CD4-positive, alpha-beta T cell treated with Interferon gamma for 1 hour (primary cell): ENCODE measurements at regions not wholly inside any gene's neighbourhood (a gene's known extent, or its start where the extent isn't known, plus 50 kb on each side); places are given as distances from the start of the nearest gene placed in this dataset.

Experiments
- DNase-seq: peaks from one replicate; pipeline ENCODE4 v3.0.0-alpha.2; 2020

DNA sequence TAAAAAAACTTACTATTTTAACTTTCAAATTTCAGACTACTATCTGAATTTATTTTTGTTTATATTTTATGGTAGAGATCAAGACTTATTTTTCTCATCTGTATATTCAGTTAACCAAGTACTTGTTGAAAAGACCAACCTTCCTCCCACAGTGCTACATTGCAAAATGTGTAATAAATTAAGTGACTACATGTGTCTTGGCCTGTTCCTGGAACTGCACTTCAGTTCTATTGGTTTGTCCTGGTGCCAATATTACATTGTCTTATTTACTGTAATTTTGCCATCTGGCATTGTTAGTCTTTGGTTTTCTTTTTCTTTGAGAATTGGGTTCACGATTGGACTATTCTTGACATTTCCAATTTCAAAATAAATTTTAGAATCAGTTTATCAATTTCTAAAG lies 138.4 kb upstream of the KCNMB2 start:
- no peak for DNase-seq

DNA sequence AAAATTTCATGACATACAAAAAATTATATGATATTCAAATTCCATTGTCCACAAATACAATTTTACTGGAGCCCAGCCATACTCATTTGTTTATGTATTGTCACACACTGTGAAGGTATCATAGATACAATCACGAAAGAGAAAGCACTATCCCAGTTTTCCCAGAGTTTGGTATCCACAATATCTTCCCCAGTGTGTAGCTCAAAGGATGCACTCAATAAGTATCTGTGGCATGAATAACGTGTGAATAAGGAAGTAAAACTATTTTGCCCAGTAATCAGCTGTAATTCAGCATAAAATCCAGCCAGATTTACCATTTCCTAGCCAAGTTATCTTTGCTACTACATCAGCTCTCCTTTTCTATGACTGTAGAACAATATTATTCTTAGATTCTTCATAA lies 131.3 kb upstream of the KCNMB2 start:
- no peak for DNase-seq

DNA sequence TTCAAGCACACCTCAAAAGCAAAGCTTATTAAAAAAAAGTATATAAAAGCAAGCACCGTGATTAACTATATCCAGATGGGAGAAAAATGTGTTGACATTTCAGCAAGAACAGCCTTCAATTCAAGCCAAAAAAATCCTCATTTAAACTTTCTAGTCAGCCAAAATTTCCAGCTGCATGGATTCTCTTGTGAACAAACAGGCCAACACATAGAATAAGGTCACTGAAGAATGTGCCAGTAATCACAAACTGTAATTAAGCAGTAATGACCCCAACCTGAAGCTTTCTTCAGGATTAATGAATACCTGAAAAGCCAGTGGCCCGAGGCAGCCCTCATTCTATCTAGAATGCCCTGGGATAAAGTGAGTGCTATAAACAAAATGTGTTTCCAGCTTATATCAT lies 130.7 kb upstream of the KCNMB2 start:
- DNase-seq: no peak

DNA sequence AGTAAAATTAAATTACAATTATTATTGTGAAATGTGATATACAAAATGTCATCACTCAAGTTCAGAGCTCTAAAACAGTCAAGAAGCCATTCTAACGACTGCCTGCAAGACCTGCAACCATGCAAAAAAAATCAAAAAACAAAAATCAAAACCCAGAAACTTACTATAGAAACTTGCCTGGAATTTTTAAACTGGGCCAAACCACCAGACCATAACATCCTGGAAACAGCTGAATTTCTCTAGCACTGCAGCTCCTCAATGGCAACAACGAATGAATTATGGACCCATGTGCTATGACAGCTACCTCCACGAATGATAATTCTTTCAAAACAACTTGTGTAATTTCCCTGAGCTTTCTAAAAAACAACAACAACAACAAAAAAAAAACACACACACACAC lies 130.0 kb upstream of the KCNMB2 start:
- no peak for DNase-seq

DNA sequence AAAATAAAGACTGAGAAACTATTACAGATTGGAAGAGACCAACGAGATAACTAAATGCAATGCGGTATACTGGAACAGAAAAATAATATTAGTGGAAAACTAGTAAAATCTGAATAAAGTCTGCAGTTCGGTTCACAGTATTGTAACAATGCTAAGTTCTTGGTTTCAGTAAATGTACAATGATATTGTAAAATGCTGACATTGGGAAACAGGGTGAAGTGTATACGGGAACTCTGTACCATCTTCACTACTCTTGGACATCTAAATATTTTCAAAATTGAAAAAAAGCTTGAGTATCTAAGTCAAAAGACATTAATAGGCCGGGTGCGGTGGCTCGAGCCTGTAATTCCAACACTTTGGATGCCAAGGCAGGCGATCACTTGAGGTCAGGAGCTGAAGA lies 120.9 kb upstream of the KCNMB2 start:
- no peak for DNase-seq

DNA sequence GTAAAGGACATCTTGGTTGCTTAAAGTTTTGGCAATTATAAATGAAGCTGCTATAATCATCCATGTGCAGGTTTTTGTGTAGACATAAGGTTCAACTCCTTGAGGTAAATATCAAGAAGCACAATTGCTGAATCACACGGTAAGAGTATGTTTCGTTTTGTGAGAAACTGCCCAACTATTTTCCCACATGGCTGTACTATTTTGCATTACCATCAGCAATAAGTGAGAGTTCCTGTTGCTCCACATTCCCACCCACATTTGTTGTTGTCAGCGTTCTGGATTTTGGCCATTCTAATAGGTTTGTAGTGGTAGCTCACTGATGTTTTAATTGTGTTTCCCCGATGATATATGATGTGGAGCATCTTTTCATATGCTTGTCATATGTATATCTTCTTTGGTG lies 118.5 kb upstream of the KCNMB2 start:
- DNase-seq: no peak

DNA sequence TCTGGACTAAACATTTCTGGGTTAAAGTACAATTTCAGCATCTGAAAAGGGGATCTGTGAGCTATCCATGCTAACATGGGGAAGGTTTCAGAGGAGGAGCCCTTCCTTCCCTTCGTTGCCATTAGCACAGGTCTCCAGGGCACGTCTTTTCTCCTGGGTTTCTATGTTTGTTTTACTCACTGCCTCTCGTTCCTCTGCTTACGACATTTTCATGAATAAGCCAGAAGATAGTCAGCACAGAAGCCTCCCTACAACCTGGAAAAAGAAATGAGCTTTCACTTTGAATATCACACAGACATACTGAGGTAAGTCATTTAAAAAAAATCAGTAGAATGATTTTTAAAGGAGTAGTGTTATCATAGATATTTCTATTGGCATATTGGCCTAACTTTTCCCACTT lies 117.2 kb upstream of the KCNMB2 start:
- DNase-seq: no peak

DNA sequence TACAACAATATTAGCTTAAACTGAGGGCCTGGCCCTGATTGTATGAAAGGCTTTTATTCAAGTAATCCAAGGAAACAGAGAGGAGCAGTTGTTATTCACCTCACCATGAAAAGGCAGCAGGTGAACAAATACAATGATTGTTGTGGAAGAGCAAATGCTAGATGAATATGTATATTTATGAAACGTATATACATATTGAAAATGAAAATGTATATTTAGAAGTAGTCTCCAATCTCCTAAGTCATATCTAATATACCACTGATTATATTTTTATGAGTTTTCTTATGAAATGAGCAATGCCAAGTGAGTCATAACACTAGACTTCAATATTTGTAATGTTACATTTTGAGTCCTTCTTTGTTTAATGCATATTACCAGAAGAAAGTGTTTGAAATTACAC lies 116.2 kb upstream of the KCNMB2 start:
- no peak for DNase-seq

DNA sequence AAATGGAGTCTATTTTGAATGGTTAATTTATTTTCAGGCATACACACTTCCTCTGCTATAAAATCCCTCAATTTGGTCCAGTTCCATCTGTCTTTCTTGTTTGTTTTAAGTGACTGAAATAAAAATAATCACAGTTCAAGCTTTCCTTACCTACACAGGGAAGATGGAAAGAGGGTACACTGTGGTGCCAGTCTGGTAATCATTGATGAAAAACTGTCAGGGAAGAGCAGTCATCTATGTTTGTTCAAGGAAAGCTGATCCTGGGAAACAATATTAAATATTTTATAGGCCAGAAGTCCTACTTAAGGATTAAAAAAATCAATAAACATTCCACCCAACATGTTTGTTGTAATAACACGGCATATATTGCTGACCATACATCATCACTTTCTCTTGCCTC lies 115.2 kb upstream of the KCNMB2 start:
- no peak for DNase-seq

DNA sequence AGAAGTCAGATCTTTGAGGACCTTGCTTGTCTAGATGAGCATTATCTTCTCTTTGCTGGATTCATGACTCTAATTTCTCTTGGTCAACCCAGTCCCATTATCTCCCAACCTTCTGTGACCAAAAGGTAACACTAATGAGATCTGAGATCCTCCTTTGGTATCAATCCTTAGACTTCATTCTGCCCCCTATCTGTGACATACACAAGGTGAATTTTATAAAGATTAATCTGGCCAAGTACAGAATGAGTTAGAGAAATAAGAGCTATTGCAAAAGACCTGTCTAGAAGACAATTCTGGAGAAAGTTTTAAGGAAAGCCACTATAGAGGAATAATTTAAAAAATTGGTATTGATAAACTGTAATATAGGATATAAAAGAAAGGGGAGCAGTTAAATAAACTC lies 113.8 kb upstream of the KCNMB2 start:
- DNase-seq: no peak

DNA sequence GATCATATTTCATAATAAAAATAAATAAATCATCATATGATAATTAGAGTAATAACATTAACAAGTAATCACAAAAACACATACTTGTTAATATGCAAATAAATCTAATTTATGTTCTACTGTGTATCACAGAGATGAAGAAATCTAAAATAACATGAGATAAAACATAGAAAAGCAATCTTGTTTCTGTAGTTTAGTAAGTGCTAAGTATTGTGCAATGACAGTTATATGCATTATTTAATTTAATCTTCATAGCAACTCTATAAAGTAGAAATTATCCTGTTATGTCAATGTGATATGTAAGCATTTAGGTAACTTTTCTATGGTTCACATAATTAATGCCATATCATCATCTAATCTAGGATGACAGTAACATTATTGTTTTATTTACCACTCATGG lies 108.2 kb upstream of the KCNMB2 start:
- no peak for DNase-seq

DNA sequence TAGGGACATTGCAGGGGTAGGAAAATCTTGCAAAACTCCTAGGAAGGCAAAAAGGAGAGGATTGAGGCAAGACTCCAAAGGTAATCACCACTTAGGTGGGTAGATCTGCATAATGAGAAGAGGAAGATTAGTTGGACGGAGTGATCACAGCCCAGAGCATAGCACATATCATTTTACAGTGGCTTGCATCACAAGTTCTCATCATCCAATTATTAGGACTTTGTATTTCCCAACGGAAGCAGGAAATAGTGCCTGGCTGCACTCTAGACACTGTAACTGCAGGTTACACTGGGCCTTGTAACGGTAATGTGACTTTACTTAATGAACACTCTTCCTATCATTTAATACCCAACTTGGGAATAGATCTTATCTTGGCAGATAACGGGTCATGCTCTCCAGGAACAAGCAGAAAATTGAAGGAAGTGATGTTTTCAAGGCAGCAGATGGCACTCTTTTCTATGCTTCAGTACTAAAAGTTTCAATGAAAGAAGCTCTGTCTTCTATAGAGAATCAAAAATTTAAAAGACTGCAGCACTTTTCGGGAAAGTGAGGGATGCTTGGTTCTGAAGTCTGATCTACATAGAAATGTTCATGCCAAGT lies 101.9 kb upstream of the KCNMB2 start:
- DNase-seq: no peak

DNA sequence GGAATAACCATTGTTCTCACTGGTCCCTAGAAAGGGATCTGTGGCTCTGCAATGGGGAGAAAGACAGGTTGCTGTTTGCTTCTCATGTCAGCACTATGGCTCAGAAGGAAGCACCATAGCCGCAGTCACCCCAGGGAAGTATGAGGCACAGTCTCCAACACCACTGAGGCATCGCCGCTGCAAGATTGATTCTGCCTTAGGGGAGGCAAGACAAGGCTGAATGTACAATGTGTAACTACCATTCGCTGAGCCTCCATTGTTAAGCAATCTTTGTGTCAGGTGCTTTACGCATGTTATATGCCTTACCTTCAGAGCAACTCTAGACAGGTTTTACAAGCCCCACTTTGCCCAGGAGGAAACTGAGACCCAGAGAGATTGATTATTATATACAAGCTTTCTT lies 100.7 kb upstream of the KCNMB2 start:
- DNase-seq: no peak

DNA sequence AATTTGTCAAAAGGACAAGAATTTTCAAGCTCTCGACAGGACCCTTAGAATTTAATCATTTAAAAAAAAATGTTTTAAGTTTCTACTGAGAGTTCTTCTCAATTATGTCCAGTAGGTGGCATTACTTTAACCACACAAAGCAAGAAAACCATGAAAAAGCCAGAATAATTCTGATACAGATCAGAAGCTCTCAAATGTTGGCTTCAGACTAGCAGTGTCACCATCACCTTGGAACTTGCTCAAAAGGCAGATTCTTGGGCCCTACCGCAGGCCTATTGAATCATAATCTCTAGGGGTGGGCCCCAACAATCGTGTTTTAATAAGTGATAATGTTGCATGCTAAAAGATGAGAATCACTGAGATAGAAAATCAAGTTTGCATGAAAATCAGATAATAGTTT lies 99.5 kb upstream of the KCNMB2 start:
- DNase-seq: no peak

DNA sequence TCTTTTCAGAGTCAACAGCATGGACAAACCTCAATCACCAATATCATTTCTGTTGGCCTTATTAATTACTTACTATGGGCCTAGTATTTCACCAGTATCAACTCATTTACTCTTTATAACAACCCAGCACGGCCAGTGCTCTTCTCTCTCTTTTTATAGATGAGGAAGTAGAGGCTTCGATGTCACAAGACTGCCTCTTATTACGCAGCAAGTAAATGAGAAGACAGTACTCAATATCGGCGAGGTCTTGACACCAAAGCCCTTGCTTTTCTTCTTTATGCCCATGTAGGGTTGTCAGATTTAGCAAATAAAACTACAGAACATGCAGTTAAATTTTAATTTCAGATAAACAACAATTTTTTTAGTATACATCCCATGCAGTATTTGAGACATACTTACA lies 99.0 kb upstream of the KCNMB2 start:
- no peak for DNase-seq

DNA sequence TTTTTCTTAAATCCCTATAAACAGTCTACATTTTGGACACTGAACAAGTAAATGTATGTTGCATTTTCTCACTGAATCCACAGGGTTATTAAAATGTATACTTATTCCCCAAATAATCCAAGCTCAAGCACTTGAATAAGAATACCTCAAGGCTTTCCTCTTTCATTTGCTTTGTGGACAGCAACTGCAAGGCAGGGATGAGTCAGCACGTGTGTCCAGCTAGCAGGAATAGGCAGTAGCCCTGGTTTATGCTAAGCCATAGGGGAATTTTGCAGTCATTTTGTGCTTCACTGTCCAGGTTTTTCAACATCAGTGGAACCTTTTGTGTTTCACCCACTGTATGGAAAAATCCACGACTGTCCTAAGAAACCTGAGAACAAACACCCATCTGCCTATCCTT lies 96.7 kb upstream of the KCNMB2 start:
- DNase-seq: no peak

DNA sequence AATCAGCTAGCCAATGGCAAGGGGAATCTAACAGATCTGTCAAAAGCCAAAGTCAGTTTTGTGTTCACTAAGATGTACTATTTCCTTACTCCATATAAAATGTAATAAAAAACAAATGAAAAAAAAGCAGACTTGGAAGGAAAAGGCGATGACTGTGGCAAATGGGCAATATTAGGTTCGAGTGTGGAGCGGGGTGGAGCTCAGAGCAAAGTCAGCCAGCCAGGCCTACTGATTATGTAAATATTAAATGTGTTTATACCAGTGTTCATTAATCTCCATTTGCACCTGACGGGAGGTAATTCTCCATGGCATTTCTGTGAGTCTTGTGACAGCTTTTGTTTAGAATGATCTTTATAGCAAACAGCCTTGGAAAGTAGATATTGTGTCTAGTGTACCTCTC lies 96.2 kb upstream of the KCNMB2 start:
- DNase-seq: no peak

DNA sequence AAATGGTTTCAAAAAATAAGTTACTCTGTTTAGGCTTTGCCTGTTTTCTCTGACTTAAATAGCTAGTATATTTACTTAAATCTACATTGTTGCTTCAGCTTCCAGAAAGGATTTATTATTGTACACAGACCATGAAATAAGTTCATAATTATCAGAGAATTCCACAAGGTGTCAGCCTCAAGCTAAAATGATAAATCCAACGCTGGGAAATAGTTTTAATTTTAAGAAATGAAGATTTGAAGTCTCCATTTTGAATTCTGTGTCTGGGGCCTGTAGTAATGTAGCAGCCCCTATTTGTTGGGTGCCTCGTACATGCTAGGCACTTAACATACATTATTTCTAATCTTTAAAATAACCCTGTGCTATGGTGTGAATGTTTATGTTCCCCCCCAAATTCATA lies 92.6 kb upstream of the KCNMB2 start:
- DNase-seq: no peak

DNA sequence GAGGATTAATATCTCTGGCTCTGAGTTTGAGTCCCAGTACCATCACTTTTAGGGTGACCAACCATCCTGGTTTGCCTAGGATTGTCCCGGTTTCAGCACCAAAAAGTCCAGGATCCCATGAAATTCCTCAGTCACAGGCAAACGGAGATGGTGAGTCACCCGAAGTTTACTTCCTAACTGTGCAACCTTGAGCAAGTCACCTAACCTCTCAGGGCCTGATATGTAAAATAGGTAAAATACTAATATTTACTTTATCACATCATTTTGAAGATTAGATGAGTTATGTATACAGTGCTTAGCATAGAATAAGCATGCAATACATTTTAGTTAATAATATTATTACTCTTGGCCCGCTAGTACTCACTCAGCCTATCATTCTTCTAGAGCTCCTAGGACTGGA lies 91.1 kb upstream of the KCNMB2 start:
- DNase-seq: no peak

DNA sequence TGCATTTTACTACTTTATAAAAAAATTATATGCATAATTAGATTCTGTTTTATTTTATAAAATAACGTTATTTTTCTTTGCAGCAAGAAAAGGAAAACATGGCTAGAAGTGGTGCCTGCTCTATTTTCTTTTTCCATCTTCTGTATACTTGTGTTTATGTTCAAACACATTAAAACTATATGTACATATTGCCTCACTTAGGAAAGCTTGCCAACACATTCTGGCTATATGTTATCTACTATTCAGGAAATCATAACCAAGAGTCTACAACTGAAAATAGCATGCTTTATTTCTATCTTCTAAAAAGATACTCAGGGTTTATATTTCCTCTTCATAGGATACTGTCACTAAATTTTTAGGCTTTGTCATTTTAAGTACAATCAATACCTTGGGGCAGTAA lies 90.2 kb upstream of the KCNMB2 start:
- no peak for DNase-seq

DNA sequence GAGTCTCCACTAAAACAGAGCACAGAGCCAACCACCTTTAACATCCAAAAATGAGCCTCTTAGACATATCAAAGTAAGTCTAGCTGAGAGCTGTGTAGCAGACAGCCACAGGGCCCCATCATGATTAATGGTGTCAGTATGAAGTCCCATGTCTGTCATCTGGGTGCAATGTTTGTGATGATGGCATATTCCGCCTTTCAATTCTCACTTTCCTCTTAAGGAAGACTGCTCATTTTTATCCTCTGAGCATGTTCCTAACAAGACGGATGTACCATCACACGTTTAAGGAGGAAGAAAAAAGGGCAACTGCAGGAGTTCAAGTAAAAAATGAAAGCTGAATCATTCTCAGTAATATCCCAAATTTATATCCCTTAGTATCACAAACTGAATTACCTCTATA lies 85.8 kb upstream of the KCNMB2 start:
- DNase-seq: no peak

DNA sequence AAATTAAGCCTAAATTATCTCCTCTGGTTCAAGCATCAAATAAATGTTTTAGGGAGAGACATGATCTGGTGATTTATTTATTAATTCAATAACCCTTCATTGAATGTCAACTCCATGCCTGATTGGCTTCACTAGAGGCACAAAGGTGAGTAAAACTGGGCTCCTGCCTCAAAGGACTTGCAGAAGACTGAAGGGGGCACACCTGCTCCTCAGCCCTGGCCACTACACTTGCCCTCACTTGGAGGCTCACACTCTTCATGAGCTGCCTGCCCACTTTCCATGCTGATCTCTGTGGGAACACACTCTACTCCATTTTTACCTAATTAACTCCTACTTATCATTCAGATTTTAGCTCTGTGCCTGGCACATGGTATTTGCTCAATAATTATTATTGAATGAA lies 84.4 kb upstream of the KCNMB2 start:
- no peak for DNase-seq

DNA sequence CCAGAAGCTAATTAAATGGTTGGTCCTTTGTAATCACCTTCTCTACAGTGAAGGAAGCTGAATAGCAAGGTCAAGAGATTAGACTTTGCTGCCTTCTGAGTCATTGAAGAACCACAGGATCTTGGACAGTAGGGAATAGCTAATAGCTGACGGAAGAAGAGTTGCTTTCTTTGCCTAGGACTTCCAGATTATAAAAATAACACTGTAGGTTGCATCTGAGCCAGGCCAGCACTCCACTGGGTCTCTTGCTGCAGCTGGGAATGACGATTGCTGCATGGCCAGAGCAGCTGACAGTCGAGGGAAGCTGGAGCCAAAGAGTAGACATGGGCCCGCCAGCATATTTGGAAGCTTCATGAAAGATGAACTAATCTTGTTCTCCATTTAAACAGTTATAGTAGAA lies 81.5 kb upstream of the KCNMB2 start:
- DNase-seq: no peak

DNA sequence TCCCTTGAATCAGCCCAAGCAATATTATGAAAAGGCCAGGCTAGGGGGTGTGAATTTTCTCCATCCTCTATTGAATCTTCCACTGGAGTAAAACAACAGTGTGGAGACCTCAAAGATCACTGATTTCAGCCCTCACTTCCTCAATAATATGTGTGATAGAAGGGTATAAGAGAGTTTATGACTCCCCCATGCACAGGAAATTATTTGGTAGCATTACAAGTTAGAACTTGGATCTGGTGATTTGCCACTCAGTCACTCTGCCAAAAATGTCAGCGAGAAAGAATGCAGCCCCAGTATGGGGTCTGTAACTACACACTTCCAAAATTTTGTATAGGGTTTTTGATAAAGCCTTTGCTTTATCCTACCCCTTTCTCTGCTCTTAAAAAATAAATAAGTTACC lies 81.0 kb upstream of the KCNMB2 start:
- no peak for DNase-seq

DNA sequence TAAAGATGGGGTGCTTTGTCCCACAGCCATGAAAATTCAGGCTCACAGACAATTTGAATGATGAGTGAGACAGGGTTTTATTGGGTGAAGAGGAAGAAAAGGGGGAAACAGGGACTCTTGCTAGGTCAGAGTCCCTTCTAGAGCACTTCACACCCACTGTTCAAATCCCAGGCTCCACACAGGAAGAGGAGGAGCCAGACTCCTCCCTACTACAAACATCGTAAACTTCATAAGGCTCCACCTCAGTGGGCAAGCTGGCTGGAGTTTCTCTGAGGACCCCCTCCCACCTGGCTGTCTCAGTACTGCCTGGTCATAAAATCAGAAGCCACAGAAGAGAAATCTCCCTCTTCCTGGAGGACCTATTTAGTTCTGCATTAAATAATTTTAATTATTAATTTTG lies 80.3 kb upstream of the KCNMB2 start:
- DNase-seq: no peak

DNA sequence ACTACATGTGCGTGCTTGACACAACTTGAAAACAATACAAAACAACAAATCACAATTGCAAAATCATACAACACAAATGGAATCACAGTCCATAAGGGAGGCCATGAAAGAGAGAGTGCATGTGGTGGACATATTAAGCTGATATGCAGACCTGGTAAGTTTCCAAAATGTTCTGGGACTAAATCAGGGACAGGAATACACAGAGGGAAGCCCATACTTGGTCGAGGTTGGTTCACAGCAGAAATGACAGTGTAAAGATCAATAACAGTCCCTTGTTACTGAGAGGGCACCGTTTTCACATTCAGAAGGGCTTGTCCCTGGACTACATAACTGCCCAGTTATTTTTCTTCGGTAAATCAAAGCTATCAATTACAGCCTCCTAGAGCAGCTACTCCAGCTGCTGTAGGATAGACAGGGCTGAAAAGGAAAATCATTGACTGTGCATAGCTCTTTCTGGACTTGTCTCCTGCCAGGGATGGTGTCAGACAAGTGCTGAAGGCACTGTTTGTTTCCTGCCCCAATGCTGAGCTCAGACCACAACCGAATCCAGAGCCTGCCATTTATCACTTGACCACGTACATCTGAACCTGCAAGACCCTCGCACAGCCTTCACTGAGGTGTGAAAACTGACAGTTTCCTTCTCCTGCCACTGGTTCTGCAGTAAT lies 79.5 kb upstream of the KCNMB2 start:
- DNase-seq: no peak
